EH (cell line): ENCODE measurements at regions not wholly inside any gene's neighbourhood (a gene's known extent, or its start where the extent isn't known, plus 50 kb on each side); places are given as distances from the start of the nearest gene placed in this dataset.
A peak's percentile ranks its signal among the peaks of the same experiment; 100 is the strongest.
"Not testable (repeated sequence)": the region's sequence is repeated elsewhere in the genome, so short reads cannot be mapped to it uniquely, and the experiment has no call there.

ENCODE experiments used
- DNase-seq: peaks from one replicate; pipeline ENCODE4 v3.0.0-alpha.2; 2015; ENCODE audit warnings: low read depth

DNA sequence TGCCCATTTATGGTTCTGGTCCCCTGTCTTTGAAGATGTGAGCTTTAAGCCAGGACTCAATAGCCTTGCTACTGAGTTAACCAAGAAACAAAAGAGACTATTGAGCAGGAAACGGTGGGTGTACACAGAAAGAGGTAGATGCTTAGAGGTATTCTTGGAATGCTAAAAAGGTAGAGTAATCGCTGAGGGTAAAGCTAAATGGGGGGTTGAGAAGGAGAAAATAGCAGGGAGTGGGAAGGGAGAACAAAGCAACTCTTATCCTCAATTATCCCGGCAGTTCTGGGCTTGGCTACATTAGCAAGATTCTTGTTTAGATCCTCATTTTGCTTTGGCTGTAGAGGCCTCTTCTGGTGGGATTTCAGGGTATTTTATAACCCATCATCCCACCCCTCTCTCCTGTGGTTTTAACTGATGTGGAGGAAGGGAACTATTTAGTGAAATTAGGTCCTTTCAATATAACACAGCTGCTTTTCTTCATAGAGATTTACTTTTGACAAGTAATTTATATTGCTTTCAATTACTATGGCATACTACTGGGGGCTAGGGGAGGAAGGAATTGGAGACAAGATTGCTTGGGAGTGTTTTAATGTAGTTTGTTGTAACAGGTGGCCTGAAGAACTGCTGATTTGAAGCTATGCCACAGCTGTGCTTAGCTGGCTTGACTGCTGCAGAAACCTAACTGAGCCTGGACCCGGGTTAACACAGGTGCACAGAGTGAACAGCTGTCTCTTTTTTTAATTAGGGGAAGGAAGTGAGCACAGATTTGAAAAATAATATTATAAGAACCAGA lies 234.3 kb upstream of the CCDC54 start:
- DNase-seq = no peak

DNA sequence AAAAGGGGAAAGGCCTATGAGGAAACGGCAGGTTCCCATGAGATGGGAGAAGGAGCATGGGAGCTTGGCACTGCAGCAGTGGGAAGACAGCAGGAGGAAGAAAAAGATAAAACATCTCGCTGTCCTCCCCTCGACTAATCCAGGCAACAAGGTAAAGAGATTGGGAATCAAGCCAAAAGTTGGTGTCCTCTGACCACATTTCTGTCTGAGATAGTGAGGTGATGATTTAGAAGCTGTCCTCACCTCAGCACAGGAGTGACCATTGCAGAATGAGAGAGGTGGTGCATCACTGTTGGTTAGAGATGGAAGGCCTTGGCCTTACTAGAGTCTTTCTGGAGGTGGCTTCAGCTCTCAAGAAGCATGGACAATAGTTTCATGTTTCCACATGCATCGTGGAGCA lies 226.6 kb upstream of the CCDC54 start:
- no peak for DNase-seq

GRCh38 chr3:107153981-107154380 lies 223.3 kb upstream of the CCDC54 start:
- no peak for DNase-seq

GRCh38 chr3:107172411-107172810 lies 204.8 kb upstream of the CCDC54 start:
- DNase-seq = no peak

GRCh38 chr3:107184375-107184774 lies 192.9 kb upstream of the CCDC54 start:
- peak; percentile 76 for DNase-seq

DNA sequence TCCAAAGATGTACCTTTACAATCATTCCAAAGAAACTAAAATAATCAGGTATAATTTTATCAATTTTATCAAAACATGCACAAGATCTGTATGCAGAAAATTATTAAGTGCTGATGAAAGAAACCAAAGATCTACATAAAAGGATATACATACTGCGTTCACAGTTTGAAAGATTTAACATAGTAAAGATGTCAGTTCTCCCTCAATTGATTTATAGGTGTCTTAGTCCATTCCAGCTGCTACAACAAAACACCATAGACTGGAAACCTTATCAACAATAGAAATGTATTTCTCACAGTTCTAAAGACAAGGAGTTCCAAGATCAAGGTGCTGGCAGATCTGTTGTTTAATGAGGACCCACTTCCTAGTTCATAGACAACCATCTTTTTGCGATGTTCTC lies 189.0 kb upstream of the CCDC54 start:
- no peak for DNase-seq

GRCh38 chr3:107189158-107189791 lies 188.0 kb upstream of the CCDC54 start:
- DNase-seq = no peak

GRCh38 chr3:107193116-107193515 lies 184.1 kb upstream of the CCDC54 start:
- DNase-seq = no peak

- peak; percentile 66 for DNase-seq
These were observed 178.6 kb upstream of the CCDC54 start for GRCh38 chr3:107198581-107199181.

DNA sequence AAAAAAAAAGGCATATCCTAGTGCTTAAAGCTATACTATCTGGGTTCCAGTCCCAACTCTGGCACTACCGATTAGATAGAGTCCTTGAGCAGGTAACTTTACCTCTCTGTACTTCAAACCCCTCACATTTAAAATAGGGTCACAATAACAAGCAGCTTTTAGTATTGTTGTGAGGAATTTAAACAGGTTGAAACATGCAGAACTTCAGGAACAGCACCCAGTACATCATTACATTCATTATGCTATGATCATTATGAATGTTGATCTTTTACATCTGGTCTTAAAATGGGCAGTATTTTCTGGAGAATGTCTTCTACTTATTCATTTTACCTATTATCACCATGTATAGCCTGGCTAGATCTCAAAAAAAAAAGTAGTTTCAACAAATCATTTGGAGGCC lies 176.1 kb upstream of the CCDC54 start:
- DNase-seq = no peak

GRCh38 chr3:107202885-107203284 lies 174.4 kb upstream of the CCDC54 start:
- not testable (repeated sequence) for DNase-seq

- DNase-seq = no peak
These were observed 173.1 kb upstream of the CCDC54 start for GRCh38 chr3:107204121-107204520.

DNA sequence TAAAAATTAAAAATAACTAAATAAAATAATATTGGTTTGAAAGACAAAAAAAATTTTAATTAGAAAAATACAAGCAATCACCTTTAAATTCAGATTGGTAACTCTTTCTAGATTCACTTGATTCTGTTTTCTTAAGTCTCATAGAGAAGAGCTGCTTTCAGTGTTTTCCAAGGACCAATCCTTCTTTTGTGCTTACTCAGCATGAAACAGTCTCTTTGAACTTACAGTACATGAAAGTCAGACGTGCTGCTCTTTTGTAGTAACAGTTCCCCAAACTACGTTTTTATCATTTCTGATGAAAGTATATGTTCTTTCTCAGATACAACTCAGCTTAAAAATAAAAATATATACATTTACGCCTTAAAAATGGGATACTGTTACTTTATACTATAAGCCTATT lies 171.9 kb upstream of the CCDC54 start:
- no peak for DNase-seq

DNA sequence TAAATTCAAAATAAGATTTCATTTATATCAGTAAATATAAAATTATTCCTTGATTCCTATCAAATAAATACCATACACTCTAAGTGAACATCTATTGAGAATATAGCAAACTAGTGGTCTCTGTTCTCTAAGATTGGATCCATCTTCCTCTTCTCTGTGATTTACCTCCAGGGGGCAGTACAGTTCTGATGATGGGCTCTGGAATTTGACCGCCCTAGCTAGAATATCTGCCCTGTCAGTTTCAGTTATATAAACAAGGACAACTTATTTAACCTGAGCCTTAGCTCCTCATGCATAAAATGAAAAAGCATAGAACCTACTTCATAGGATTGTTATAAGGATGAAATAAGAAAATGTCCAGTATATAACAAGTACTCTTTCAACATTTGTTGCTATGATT lies 171.1 kb upstream of the CCDC54 start:
- peak; percentile 73 for DNase-seq

DNA sequence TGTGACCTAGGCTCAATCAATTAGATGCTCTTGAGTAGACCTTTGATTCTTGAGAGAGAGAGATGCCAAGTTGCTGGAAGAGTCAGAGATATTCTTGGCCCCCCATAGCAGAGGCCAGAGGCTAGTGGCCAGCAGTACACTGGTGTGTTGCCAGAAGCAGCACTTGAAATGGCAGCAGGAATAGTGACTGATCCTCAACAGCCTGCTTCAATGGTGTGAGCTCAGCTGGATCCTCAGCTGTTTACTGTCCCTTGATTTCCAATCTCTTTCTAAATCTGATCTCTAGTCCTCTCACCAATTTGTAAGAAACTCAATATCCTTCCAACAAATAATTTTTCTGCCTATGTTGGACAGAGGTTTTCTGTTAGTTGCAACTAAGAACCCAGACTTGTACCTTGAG lies 170.3 kb upstream of the CCDC54 start:
- DNase-seq = no peak

DNA sequence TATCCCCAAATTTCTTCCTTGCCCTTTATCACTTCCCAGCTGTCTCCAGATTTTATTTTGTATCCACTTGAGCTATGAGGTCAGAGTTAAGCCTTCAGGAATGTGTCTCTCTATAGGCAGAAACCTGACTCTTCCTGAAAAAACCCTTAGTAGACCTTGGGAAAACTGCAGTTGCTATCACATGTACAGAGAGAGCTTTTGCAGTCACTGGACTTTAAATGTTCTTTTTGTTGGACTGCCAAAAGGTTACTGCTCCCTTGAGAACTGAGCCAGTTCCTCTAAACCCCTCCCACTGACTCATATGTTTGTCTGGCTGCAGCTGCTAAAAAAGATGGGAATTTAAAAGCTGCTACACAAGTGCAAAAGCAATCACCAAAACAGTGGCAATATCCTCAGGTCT lies 169.1 kb upstream of the CCDC54 start:
- DNase-seq = peak; percentile 98

DNA sequence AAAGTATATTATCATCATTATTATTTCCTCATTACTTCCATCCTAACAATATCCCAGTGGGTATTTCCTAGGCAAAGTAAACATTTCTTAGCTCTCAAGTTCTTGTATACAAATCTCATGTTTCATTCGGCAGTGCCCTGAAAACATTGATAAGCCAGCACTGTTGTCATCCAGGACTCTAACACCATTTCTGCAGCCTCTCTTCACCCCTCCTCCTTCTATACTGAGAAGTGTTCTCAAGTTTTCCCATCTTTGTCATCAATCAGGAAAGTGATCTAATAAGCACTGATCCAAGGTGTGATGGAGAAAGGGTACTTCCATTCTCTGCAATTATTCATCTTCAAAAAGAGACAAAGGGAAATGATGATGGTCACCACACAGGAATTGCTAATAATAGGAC lies 168.4 kb upstream of the CCDC54 start:
- no peak for DNase-seq

DNA sequence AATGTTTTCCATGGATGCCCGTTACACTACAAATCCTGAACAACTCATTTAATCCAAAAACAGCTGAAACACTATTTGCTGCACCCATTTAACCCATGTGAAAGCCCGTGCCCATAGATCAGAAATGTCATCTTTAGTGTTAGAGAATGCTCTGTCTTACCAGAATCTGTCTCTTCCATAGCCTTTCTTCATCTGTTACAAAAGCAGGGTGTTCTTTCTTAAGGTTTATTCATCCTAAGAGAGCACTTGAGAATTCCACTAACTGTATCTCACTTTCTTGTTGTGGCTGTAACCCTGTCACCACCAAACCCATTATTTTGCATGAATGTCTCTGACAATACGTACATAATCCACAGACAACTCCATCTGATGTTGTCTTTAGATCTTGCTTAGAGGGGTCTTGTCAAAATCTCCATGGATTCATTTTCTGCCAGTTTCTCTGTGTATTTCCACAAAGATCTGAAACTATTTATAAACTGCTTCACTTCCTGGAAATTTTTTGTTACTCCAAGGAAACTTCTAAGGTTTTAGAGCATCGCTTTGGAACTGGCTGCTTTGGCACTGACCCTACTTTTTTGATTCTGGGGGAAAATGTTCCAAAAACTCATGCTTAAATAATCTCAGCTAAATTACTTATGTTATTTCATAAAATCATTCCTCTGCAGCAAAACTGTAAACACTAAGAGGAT lies 167.8 kb upstream of the CCDC54 start:
- DNase-seq = no peak

DNA sequence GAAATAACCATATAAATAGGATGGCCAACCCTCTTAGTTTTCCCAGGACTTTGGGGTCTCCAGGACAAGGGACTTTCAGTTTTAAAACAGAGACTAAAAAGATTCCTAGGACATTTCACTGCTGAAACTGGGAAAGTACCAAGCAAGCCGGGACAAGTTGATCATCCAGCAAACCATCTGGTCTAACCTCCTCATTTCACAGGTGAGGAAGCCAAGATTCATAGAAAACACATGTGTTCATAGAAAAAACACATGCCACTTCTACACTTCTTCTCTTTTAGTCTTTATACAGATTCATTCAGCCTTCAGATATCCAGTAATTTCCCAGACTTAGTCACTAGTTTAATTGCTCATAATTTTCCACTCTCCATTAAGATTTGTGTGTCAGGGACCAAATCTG lies 165.6 kb upstream of the CCDC54 start:
- no peak for DNase-seq

- no peak for DNase-seq
These were observed 164.6 kb upstream of the CCDC54 start for GRCh38 chr3:107212618-107213017.

DNA sequence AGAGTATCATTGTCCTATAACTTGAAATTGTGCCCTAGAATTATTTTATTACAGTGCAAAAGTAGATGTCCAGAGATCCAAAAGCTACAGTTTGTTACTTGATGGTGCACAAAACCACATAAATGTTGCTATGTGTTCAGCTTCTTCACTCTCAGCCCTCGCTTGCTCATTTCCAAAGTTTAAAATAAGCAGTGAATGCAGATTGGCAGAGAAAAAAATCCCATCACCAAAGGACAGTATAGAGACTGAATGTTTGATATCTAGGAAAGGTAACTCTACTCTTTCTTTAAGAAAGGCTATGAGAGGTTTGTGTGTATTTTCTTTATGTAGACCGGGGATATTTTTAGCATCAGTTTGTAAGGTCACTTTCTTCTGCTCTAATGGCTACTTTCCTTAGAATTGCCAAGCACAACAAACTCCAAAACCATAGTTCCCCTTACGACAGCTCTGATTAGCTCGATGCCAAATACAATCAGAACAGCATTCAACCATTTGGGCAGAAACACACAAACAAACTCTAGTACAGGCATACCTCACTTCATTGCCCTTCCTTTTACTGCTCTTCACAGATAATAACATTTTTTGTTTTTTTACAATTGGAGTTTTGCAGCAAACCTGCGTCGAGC lies 164.1 kb upstream of the CCDC54 start:
- no peak for DNase-seq

DNA sequence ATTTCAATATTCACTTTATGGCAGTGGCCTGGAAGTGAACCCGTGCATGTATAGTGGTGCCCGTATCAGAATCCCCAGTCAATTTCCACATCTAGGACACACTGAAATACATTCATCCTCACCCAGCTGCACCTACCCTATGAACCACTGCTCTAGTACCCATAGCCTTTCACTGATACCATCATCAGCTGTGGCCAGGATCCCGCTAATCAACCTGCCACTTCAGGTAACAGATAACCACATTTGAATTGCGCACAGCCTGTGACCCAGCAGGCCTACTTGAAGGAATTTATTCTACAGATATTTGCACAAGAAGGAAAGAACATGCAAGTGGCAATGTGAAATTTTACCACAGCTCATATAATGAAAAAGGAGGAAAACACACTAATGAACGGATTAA lies 161.0 kb upstream of the CCDC54 start:
- no peak for DNase-seq
